GM19395 (cell line): ENCODE measurements at regions not wholly inside any gene's neighbourhood (a gene's known extent, or its start where the extent isn't known, plus 50 kb on each side); places are given as distances from the start of the nearest gene placed in this dataset.
"Not testable (repeated sequence)": the region's sequence is repeated elsewhere in the genome, so short reads cannot be mapped to it uniquely, and the experiment has no call there.

Experiments used
- ATAC-seq: cut with Tn5 transposase; IDR thresholded peaks from one replicate; pipeline ENCODE4 v1.9.1; 2021; ENCODE audit warnings: mild to moderate bottlenecking, moderate library complexity; ENCODE audit not compliant: unreplicated experiment

GRCh38 chr2:31736695-31737454 is 156.1 kb upstream of the SRD5A2 start:
- ATAC-seq = no peak

- ATAC-seq = no peak
Observed at GRCh38 chr2:31735716-31736115, 155.0 kb upstream of the SRD5A2 start.

- ATAC-seq = no peak
Observed at GRCh38 chr2:31729442-31730092, 148.8 kb upstream of the SRD5A2 start.

- no peak for ATAC-seq
Observed at GRCh38 chr2:31729065-31729439, 148.3 kb upstream of the SRD5A2 start.

- no peak for ATAC-seq
Observed at GRCh38 chr2:31728406-31729064, 147.8 kb upstream of the SRD5A2 start.

- no peak for ATAC-seq
Observed at GRCh38 chr2:31726457-31726856, 145.7 kb upstream of the SRD5A2 start.

- ATAC-seq = no peak
Observed at GRCh38 chr2:31725444-31725843, 144.7 kb upstream of the SRD5A2 start.

GRCh38 chr2:31711737-31712136 is 131.0 kb upstream of the SRD5A2 start:
- ATAC-seq = no peak

GRCh38 chr2:31710121-31710520 is 129.4 kb upstream of the SRD5A2 start:
- no peak for ATAC-seq

- no peak for ATAC-seq
Observed at GRCh38 chr2:31707992-31708391, 127.3 kb upstream of the SRD5A2 start.

GRCh38 chr2:31704561-31705212 is 123.9 kb upstream of the SRD5A2 start:
- ATAC-seq = no peak

GRCh38 chr2:31703253-31703652 is 122.5 kb upstream of the SRD5A2 start:
- ATAC-seq = no peak

- ATAC-seq = no peak
Observed at GRCh38 chr2:31698722-31699121, 118.0 kb upstream of the SRD5A2 start.

GRCh38 chr2:31696068-31696467 is 115.3 kb upstream of the SRD5A2 start:
- ATAC-seq = no peak

GRCh38 chr2:31694444-31694843 is 113.7 kb upstream of the SRD5A2 start:
- no peak for ATAC-seq

GRCh38 chr2:31693882-31694281 is 113.1 kb upstream of the SRD5A2 start:
- no peak for ATAC-seq

GRCh38 chr2:31688282-31688681 is 107.5 kb upstream of the SRD5A2 start:
- no peak for ATAC-seq

GRCh38 chr2:31683506-31683905 is 102.8 kb upstream of the SRD5A2 start:
- not testable (repeated sequence) for ATAC-seq

- ATAC-seq = no peak
Observed at GRCh38 chr2:31675485-31675901, 94.8 kb upstream of the SRD5A2 start.

- no peak for ATAC-seq
Observed at GRCh38 chr2:31674446-31674845, 93.7 kb upstream of the SRD5A2 start.

GRCh38 chr2:31666878-31667277 is 86.1 kb upstream of the SRD5A2 start:
- ATAC-seq = no peak
